ENCODE measurements at regions not wholly inside any gene's neighbourhood (a gene's known extent, or its start where the extent isn't known, plus 50 kb on each side); places are given as distances from the start of the nearest gene placed in this dataset.

GRCh38 chr2:80700961-80701360 lies 396.4 kb upstream of the LRRTM1 start:
- DNase-seq = no peak
- no peak overlapping the region for H3K4me3 ChIP-seq
- no peak overlapping the region for H3K27ac ChIP-seq
- H3K4me1 ChIP-seq = no peaks in the 10 kb centered on the region
- TF ChIP-seq POLR2A (IDR thresholded peaks at IDR 0.05) = no peak
- TF ChIP-seq, protein P1, sequence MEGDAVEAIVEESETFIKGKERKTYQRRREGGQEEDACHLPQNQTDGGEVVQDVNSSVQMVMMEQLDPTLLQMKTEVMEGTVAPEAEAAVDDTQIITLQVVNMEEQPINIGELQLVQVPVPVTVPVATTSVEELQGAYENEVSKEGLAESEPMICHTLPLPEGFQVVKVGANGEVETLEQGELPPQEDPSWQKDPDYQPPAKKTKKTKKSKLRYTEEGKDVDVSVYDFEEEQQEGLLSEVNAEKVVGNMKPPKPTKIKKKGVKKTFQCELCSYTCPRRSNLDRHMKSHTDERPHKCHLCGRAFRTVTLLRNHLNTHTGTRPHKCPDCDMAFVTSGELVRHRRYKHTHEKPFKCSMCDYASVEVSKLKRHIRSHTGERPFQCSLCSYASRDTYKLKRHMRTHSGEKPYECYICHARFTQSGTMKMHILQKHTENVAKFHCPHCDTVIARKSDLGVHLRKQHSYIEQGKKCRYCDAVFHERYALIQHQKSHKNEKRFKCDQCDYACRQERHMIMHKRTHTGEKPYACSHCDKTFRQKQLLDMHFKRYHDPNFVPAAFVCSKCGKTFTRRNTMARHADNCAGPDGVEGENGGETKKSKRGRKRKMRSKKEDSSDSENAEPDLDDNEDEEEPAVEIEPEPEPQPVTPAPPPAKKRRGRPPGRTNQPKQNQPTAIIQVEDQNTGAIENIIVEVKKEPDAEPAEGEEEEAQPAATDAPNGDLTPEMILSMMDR (IDR thresholded peaks at IDR 0.05) = no peak
- intact Hi-C loops (cut with DNase I; ENCODE audit: low total_unique reads) = no loop called here
- no peaks in the 10 kb centered on the region for H3K9me3 ChIP-seq
- H3K36me3 ChIP-seq (ENCODE audit: low read depth, missing control alignments) = no peaks in the 10 kb centered on the region
- no peaks in the 10 kb centered on the region for H3K27me3 ChIP-seq

Small RNAs in the stretch of these regions (small RNA-seq; reads per million reads assigned to genes)
- gene AC013262.1 (0 reads per million in 2 donors), gene AC138623.1 (0 reads per million in 2 donors), gene RF00019 (0 reads per million in 2 donors), gene RN7SL201P (0 reads per million in 2 donors), gene RNA5SP99 (0.37 to 0.38 reads per million in 2 donors), gene RNU6-1312P (0 reads per million in 2 donors), gene RNU6-685P (0 reads per million in 2 donors), gene RPL37P10 (0 reads per million in 2 donors)

Data from testis (tissue), 2 donors.